Erythroblast (primary cell): ENCODE measurements at regions not wholly inside any gene's neighbourhood (a gene's known extent, or its start where the extent isn't known, plus 50 kb on each side); places are given as distances from the start of the nearest gene placed in this dataset.

Source experiments
- GATA1 ChIP-seq: IDR thresholded peaks from 2 replicates; pipeline ENCODE4 v1.6.1; 2011; ENCODE audit warnings: low read depth, mild to moderate bottlenecking, control low read depth, low read length, moderate library complexity
- POLR2A ChIP-seq: IDR thresholded peaks from 2 replicates; pipeline ENCODE4 v1.6.1; 2011; ENCODE audit warnings: mild to moderate bottlenecking, low read length

DNA sequence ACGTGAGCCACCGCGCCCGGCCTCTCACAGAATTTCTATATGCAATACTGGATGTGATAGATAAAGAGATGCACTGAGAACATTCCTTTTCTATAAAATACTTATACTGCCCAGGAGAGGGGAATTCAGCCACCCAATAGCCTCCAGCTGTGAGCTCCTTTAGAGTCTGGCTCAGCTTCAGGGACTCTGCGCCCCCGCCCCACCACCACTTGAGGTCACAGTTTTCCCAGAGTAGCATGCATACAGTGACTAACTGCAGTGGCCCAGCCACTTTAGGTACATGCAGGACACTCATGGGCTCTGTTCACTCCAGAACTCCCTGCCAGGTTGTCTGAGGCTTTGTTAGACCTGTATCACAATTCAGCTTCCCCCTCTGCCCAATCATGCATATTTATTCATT lies 144.4 kb upstream of the TET2 start:
- TF ChIP-seq POLR2A, result no peak
- no peak for TF ChIP-seq GATA1
